ENCODE measurements at regions not wholly inside any gene's neighbourhood (a gene's known extent, or its start where the extent isn't known, plus 50 kb on each side); places are given as distances from the start of the nearest gene placed in this dataset.
"Not testable (repeated sequence)": the region's sequence is repeated elsewhere in the genome, so short reads cannot be mapped to it uniquely, and the experiment has no call there.

DNA sequence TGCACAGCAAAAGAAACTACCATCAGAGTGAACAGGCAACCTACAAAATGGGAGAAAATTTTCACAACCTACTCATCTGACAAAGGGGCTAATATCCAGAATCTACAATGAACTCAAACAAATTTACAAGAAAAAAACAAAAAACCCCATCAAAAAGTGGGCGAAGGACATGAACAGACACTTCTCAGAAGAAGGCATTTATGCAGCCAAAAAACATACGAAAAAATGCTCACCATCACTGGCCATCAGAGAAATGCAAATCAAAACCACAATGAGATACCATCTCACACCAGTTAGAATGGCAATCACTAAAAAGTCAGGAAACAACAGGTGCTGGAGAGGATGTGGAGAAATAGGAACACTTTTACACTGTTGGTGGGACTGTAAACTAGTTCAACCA lies 83.8 kb upstream of the VPREB1 start:
- not testable (repeated sequence) for H3K9me3 ChIP-seq (ENCODE audit: control insufficient read depth in 1 of 2, low read length in 2 of 2); H3K36me3 ChIP-seq (ENCODE audit: control insufficient read depth in 1 of 2, insufficient read depth in 2 of 2, low read length in 2 of 2); H3K9ac ChIP-seq (ENCODE audit: low read depth in 1 of 2, low read length in 2 of 2); H3K4me3 ChIP-seq (ENCODE audit: low read depth in 1 of 2, low read length in 2 of 2); H3K4me1 ChIP-seq (ENCODE audit: control insufficient read depth in 1 of 2, insufficient read depth in 2 of 2, low read length in 2 of 2); H3K27ac ChIP-seq (ENCODE audit: low read depth, low read length); H3K27me3 ChIP-seq (ENCODE audit: control insufficient read depth in 1 of 2, insufficient read depth in 2 of 2, low read length in 2 of 2)

GRCh38 chr22:22159384-22159783 lies 85.2 kb upstream of the VPREB1 start:
- Histone ChIP-seq H3K4me3 (ENCODE audit: low read depth in 1 of 2, low read length in 2 of 2) (no peak overlapping the region), H3K9ac (ENCODE audit: low read depth in 1 of 2, low read length in 2 of 2) (no peak overlapping the region), H3K4me1 (ENCODE audit: control insufficient read depth in 1 of 2, insufficient read depth in 2 of 2, low read length in 2 of 2) (no peaks in the 10 kb centered on the region), H3K27ac (ENCODE audit: low read depth, low read length) (no peak overlapping the region), H3K9me3 (ENCODE audit: control insufficient read depth in 1 of 2, low read length in 2 of 2) (no peaks in the 10 kb centered on the region), H3K36me3 (ENCODE audit: control insufficient read depth in 1 of 2, insufficient read depth in 2 of 2, low read length in 2 of 2) (no peaks in the 10 kb centered on the region), H3K27me3 (ENCODE audit: control insufficient read depth in 1 of 2, insufficient read depth in 2 of 2, low read length in 2 of 2) (peaks cover 0 to 2% of the 10 kb centered on the region in 2 donors)

GRCh38 chr22:22158965-22159364 lies 85.6 kb upstream of the VPREB1 start:
- Histone ChIP-seq H3K4me3 (ENCODE audit: low read depth in 1 of 2, low read length in 2 of 2) (no peak overlapping the region), H3K4me1 (ENCODE audit: control insufficient read depth in 1 of 2, insufficient read depth in 2 of 2, low read length in 2 of 2) (no peaks in the 10 kb centered on the region), H3K27me3 (ENCODE audit: control insufficient read depth in 1 of 2, insufficient read depth in 2 of 2, low read length in 2 of 2) (peaks cover 0 to 2% of the 10 kb centered on the region in 2 donors), H3K36me3 (ENCODE audit: control insufficient read depth in 1 of 2, insufficient read depth in 2 of 2, low read length in 2 of 2) (no peaks in the 10 kb centered on the region), H3K9me3 (ENCODE audit: control insufficient read depth in 1 of 2, low read length in 2 of 2) (no peaks in the 10 kb centered on the region), H3K27ac (ENCODE audit: low read depth, low read length) (no peak overlapping the region), H3K9ac (ENCODE audit: low read depth in 1 of 2, low read length in 2 of 2) (no peak overlapping the region)

GRCh38 chr22:22158207-22158816 lies 86.3 kb upstream of the VPREB1 start:
- H3K36me3 ChIP-seq (ENCODE audit: control insufficient read depth in 1 of 2, insufficient read depth in 2 of 2, low read length in 2 of 2): no peaks in the 10 kb centered on the region
- H3K9me3 ChIP-seq (ENCODE audit: control insufficient read depth in 1 of 2, low read length in 2 of 2): no peaks in the 10 kb centered on the region
- no peaks in the 10 kb centered on the region for H3K4me1 ChIP-seq (ENCODE audit: control insufficient read depth in 1 of 2, insufficient read depth in 2 of 2, low read length in 2 of 2)
- peaks cover 0 to 2% of the 10 kb centered on the region in 2 donors for H3K27me3 ChIP-seq (ENCODE audit: control insufficient read depth in 1 of 2, insufficient read depth in 2 of 2, low read length in 2 of 2)
- no peak overlapping the region for H3K9ac ChIP-seq (ENCODE audit: low read depth in 1 of 2, low read length in 2 of 2)
- H3K4me3 ChIP-seq (ENCODE audit: low read depth in 1 of 2, low read length in 2 of 2): no peak overlapping the region
- no peak overlapping the region for H3K27ac ChIP-seq (ENCODE audit: low read depth, low read length)

- Histone ChIP-seq H3K4me3 (ENCODE audit: low read depth in 1 of 2, low read length in 2 of 2) (no peak overlapping the region), H3K27me3 (ENCODE audit: control insufficient read depth in 1 of 2, insufficient read depth in 2 of 2, low read length in 2 of 2) (no peaks in the 10 kb centered on the region), H3K36me3 (ENCODE audit: control insufficient read depth in 1 of 2, insufficient read depth in 2 of 2, low read length in 2 of 2) (no peaks in the 10 kb centered on the region), H3K9me3 (ENCODE audit: control insufficient read depth in 1 of 2, low read length in 2 of 2) (no peaks in the 10 kb centered on the region), H3K9ac (ENCODE audit: low read depth in 1 of 2, low read length in 2 of 2) (no peak overlapping the region), H3K27ac (ENCODE audit: low read depth, low read length) (no peak overlapping the region), H3K4me1 (ENCODE audit: control insufficient read depth in 1 of 2, insufficient read depth in 2 of 2, low read length in 2 of 2) (no peaks in the 10 kb centered on the region)
Observed at GRCh38 chr22:22157348-22157725, 87.2 kb upstream of the VPREB1 start.

- no peak overlapping the region for H3K9ac ChIP-seq (ENCODE audit: low read depth in 1 of 2, low read length in 2 of 2)
- H3K36me3 ChIP-seq (ENCODE audit: control insufficient read depth in 1 of 2, insufficient read depth in 2 of 2, low read length in 2 of 2): no peaks in the 10 kb centered on the region
- H3K9me3 ChIP-seq (ENCODE audit: control insufficient read depth in 1 of 2, low read length in 2 of 2): no peaks in the 10 kb centered on the region
- H3K27me3 ChIP-seq (ENCODE audit: control insufficient read depth in 1 of 2, insufficient read depth in 2 of 2, low read length in 2 of 2): no peaks in the 10 kb centered on the region
- peak overlapping the region; percentile 10 to 43 for H3K4me3 ChIP-seq (ENCODE audit: low read depth in 1 of 2, low read length in 2 of 2)
- no peaks in the 10 kb centered on the region for H3K4me1 ChIP-seq (ENCODE audit: control insufficient read depth in 1 of 2, insufficient read depth in 2 of 2, low read length in 2 of 2)
- no peak overlapping the region for H3K27ac ChIP-seq (ENCODE audit: low read depth, low read length)
Observed at GRCh38 chr22:22156716-22157347, 87.8 kb upstream of the VPREB1 start.

- Histone ChIP-seq H3K27ac (ENCODE audit: low read depth, low read length) (no peak overlapping the region), H3K27me3 (ENCODE audit: control insufficient read depth in 1 of 2, insufficient read depth in 2 of 2, low read length in 2 of 2) (no peaks in the 10 kb centered on the region), H3K36me3 (ENCODE audit: control insufficient read depth in 1 of 2, insufficient read depth in 2 of 2, low read length in 2 of 2) (no peaks in the 10 kb centered on the region), H3K4me1 (ENCODE audit: control insufficient read depth in 1 of 2, insufficient read depth in 2 of 2, low read length in 2 of 2) (no peaks in the 10 kb centered on the region), H3K9ac (ENCODE audit: low read depth in 1 of 2, low read length in 2 of 2) (no peak overlapping the region), H3K9me3 (ENCODE audit: control insufficient read depth in 1 of 2, low read length in 2 of 2) (no peaks in the 10 kb centered on the region), H3K4me3 (ENCODE audit: low read depth in 1 of 2, low read length in 2 of 2) (no peak overlapping the region)
Observed at GRCh38 chr22:22156348-22156715, 88.3 kb upstream of the VPREB1 start.

DNA sequence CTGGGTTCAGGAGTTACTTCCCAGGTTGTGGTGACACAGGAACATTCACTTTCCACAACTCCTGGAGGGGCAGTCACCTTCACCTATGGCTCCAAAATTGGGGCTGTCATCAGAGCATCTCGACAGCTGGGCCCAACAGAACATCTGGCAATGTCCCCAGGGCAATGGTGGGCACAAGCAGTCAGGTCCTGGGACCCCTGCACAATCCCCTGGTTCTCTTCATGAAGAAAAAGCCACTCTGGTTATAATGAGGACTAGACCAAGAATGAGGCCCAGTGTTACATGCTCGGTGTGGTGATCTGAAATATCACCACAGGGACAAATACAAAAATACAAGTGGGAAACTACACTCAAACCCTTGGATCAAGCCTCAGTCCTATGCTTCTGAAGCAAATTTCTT lies 89.0 kb upstream of the VPREB1 start:
- Histone ChIP-seq H3K9me3 (ENCODE audit: control insufficient read depth in 1 of 2, low read length in 2 of 2) (no peaks in the 10 kb centered on the region), H3K27me3 (ENCODE audit: control insufficient read depth in 1 of 2, insufficient read depth in 2 of 2, low read length in 2 of 2) (no peaks in the 10 kb centered on the region), H3K4me1 (ENCODE audit: control insufficient read depth in 1 of 2, insufficient read depth in 2 of 2, low read length in 2 of 2) (no peaks in the 10 kb centered on the region), H3K36me3 (ENCODE audit: control insufficient read depth in 1 of 2, insufficient read depth in 2 of 2, low read length in 2 of 2) (no peaks in the 10 kb centered on the region), H3K9ac (ENCODE audit: low read depth in 1 of 2, low read length in 2 of 2) (no peak overlapping the region), H3K27ac (ENCODE audit: low read depth, low read length) (no peak overlapping the region), H3K4me3 (ENCODE audit: low read depth in 1 of 2, low read length in 2 of 2) (no peak overlapping the region)

GRCh38 chr22:22155146-22155545 lies 89.4 kb upstream of the VPREB1 start:
- no peak overlapping the region for H3K9ac ChIP-seq (ENCODE audit: low read depth in 1 of 2, low read length in 2 of 2)

DNA sequence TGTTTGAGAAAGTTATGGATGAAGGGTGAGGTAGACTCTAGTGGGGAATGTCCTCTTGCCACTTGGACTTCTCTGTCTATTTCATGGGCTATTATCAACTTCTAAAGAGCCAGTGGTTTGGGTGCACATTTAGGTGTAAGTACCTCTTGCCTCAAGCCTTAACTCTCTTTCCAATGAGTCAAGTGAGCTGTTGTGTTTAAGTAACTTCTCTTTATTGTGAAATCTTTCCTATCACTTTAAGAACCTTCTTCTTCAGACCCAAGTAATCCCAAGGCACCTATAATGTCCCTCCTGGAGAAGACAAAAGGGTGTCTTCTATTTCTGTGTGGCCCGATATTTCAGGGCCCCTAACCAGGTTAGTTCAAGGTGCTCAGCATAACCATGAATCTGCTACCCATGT lies 90.5 kb upstream of the VPREB1 start:
- Histone ChIP-seq H3K4me1 (ENCODE audit: control insufficient read depth in 1 of 2, insufficient read depth in 2 of 2, low read length in 2 of 2) (no peaks in the 10 kb centered on the region), H3K4me3 (ENCODE audit: low read depth in 1 of 2, low read length in 2 of 2) (no peak overlapping the region), H3K36me3 (ENCODE audit: control insufficient read depth in 1 of 2, insufficient read depth in 2 of 2, low read length in 2 of 2) (no peaks in the 10 kb centered on the region), H3K27ac (ENCODE audit: low read depth, low read length) (no peak overlapping the region), H3K9ac (ENCODE audit: low read depth in 1 of 2, low read length in 2 of 2) (no peak overlapping the region), H3K9me3 (ENCODE audit: control insufficient read depth in 1 of 2, low read length in 2 of 2) (no peaks in the 10 kb centered on the region), H3K27me3 (ENCODE audit: control insufficient read depth in 1 of 2, insufficient read depth in 2 of 2, low read length in 2 of 2) (no peaks in the 10 kb centered on the region)

More at GRCh38 chr22:22155146-22155545, 89.4 kb upstream of the VPREB1 start:
- H3K9me3 ChIP-seq (ENCODE audit: control insufficient read depth in 1 of 2, low read length in 2 of 2): no peaks in the 10 kb centered on the region
- no peaks in the 10 kb centered on the region for H3K4me1 ChIP-seq (ENCODE audit: control insufficient read depth in 1 of 2, insufficient read depth in 2 of 2, low read length in 2 of 2)
- no peak overlapping the region for H3K27ac ChIP-seq (ENCODE audit: low read depth, low read length)
- no peaks in the 10 kb centered on the region for H3K36me3 ChIP-seq (ENCODE audit: control insufficient read depth in 1 of 2, insufficient read depth in 2 of 2, low read length in 2 of 2)
- H3K27me3 ChIP-seq (ENCODE audit: control insufficient read depth in 1 of 2, insufficient read depth in 2 of 2, low read length in 2 of 2): no peaks in the 10 kb centered on the region
- no peak overlapping the region for H3K4me3 ChIP-seq (ENCODE audit: low read depth in 1 of 2, low read length in 2 of 2)

Data from duodenal mucosa (tissue), 2 donors.